Left lung (tissue), 4 donors: ENCODE measurements at regions not wholly inside any gene's neighbourhood (a gene's known extent, or its start where the extent isn't known, plus 50 kb on each side); places are given as distances from the start of the nearest gene placed in this dataset.
"Not testable (repeated sequence)": the region's sequence is repeated elsewhere in the genome, so short reads cannot be mapped to it uniquely, and the experiment has no call there.

Experiments
- ATAC-seq: fragments of 200-7000 bp; cut with Tn5 transposase; one replicate; pipeline ENCODE4 v1.9.1; 2020; ENCODE audit warnings: moderate library complexity
- DNase-seq, 4 donors: peaks; one replicate each; pipeline ENCODE4 v3.0.0-alpha.2; 2013 to 2020
- H3K27ac ChIP-seq, 2 donors: fragments of 200-600 bp; sonication (generic) in 1 of 2; one replicate each; pipeline versions ENCODE4 v1.5.0 to v1.8.0; 2020 to 2021
- H3K27me3 ChIP-seq, 2 donors: fragments of 200-600 bp; sonication (generic) in 1 of 2; one replicate each; pipeline versions ENCODE4 v1.5.0 to v1.8.0; 2020 to 2021
- H3K36me3 ChIP-seq, 2 donors: fragments of 200-600 bp; sonication (generic) in 1 of 2; one replicate each; pipeline versions ENCODE4 v1.5.0 to v1.8.0; 2020 to 2021
- H3K4me1 ChIP-seq, 2 donors: fragments of 200-600 bp; one replicate each; pipeline ENCODE4 v1.8.0; 2021
- H3K4me3 ChIP-seq, 2 donors: fragments of 200-600 bp; sonication (generic) in 1 of 2; one replicate each; pipeline versions ENCODE4 v1.5.0 to v1.8.0; 2020 to 2021; ENCODE audit warnings: mild to moderate bottlenecking in 1 of 2
- H3K9me3 ChIP-seq, 2 donors: fragments of 200-600 bp; sonication (generic) in 1 of 2; one replicate each; pipeline versions ENCODE4 v1.5.0 to v1.8.0; 2020 to 2021
- CTCF ChIP-seq, 2 donors: fragments of 200-600 bp; sonication (generic) in 1 of 2; IDR thresholded peaks; one replicate each; pipeline versions ENCODE4 v1.5.0 to v1.8.0; 2021; ENCODE audit warnings: antibody characterized with exemption in 2 of 2
- intact Hi-C, 2 donors: fragments of 100-400 bp; cut with DNase I; formaldehyde crosslinking; loops; one replicate each; pipeline versions ENCODE4 v1.11.2 to v1.14.2; 2022
- donor health status: DM: no; HTN: yes; CAD: no.
- donor health status: DM: no; HTN: no; CAD: no.

DNA sequence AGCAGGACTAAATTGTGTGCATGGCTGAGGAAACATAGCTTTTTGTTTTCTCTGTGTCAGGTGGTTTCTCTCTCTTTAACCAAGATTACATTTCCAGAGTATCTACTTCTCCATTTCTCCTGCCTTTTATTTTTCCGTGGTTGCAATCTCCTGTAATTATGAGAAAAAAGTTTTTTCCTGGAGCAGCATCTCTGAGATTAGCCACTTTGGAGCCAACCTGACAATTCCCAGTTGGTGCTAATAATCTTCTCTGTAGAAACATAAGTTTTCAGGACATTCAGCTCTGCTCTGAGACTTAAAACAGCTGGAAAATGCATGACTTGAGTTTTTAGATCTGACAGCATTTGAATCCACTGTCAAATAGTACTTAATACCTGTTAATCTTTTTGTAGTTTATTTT is 67.1 kb upstream of the GAS1 start:
- Histone ChIP-seq H3K4me1 (no peaks in the 10 kb centered on the region), H3K27me3 (no peaks in the 10 kb centered on the region), H3K36me3 (no peaks in the 10 kb centered on the region), H3K4me3 (no peak overlapping the region), H3K9me3 (no peaks in the 10 kb centered on the region), H3K27ac (no peak overlapping the region)
- no peak for TF ChIP-seq CTCF (IDR thresholded peaks at IDR 0.05)
- ATAC-seq (no peak), DNase-seq (no peak)
- intact Hi-C loops: no loop called here

- Histone ChIP-seq H3K27me3 (no peaks in the 10 kb centered on the region), H3K4me3 (no peak overlapping the region), H3K27ac (no peak overlapping the region), H3K9me3 (no peaks in the 10 kb centered on the region), H3K36me3 (no peaks in the 10 kb centered on the region), H3K4me1 (no peaks in the 10 kb centered on the region)
- no peak for ATAC-seq
- intact Hi-C loops: no loop called here
- DNase-seq: no peak
- no peak for TF ChIP-seq CTCF (IDR thresholded peaks at IDR 0.05)
Observed at GRCh38 chr9:87016681-87017080, 69.4 kb upstream of the GAS1 start.

DNA sequence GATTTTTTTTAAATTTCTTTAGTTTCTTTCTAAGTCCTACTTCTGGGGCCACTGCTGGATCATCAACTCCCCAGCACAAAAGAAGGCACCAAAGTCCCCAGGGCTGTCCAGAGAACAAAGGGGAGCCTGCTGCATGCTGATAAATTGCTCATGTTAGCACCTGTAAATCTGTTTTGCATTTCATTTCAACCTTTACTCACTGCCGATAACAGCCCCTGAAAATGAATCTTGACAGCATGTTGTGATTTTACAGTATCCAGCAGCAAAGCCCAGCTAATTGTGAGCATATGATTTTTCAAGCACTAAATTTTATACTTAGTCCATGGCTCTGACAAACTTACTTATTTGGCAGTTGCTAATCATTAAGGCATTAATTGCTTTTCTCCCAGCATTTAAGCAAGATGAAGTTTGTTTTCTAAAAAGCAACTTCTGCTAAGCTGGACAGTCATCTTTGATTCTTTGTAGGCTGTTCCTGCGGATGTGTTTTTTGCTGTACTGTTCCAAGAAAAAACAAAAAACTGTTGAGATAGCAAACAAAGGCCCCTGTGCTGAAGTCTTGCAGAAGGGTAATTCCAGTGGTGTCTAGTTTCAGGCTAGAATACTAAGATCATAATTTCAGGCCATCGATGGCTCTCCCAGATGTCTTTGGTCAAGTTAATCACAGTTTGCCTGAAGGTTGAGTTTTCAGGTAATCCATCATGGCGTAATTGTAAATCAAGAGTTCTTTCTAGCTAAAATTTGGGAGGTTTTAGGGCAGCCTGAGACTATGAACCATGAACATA is 73.1 kb upstream of the GAS1 start:
- Histone ChIP-seq H3K27ac (no peak overlapping the region), H3K4me3 (no peak overlapping the region), H3K36me3 (no peaks in the 10 kb centered on the region), H3K4me1 (no peaks in the 10 kb centered on the region), H3K9me3 (no peaks in the 10 kb centered on the region), H3K27me3 (no peaks in the 10 kb centered on the region)
- no peak for ATAC-seq
- intact Hi-C loops: no loop called here
- no peak for TF ChIP-seq CTCF (IDR thresholded peaks at IDR 0.05)
- DNase-seq: no peak

- H3K9me3 ChIP-seq: no peaks in the 10 kb centered on the region
Observed at GRCh38 chr9:87022178-87022577, 74.9 kb upstream of the GAS1 start.

DNA sequence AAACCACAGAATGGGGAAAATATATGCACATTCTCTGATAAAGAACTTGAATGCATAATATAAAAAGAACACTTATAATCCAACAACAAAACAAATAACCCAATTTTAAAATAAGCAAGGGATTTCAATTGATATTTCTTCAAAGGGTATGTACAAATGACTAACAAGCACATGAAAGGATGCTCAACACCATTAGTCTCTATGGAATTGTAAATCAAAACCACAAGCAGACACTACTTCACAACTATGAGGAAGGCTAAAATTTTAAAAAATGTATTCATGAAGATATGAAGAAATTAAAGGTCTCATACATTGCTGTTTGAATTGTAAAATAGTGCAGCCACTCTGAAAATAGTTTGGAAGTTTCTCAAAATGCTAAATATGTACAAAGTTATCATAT is 78.9 kb upstream of the GAS1 start:
- intact Hi-C loops: no loop called here
- no peak for DNase-seq
- H3K36me3 ChIP-seq: no peaks in the 10 kb centered on the region
- no peak overlapping the region for H3K4me3 ChIP-seq
- no peaks in the 10 kb centered on the region for H3K4me1 ChIP-seq
- ATAC-seq: no peak
- H3K27ac ChIP-seq: no peak overlapping the region
- no peaks in the 10 kb centered on the region for H3K9me3 ChIP-seq
- TF ChIP-seq CTCF (IDR thresholded peaks at IDR 0.05): no peak
- no peaks in the 10 kb centered on the region for H3K27me3 ChIP-seq

More at GRCh38 chr9:87022178-87022577, 74.9 kb upstream of the GAS1 start:
- no peak overlapping the region for H3K27ac ChIP-seq
- no peak for TF ChIP-seq CTCF (IDR thresholded peaks at IDR 0.05)
- ATAC-seq: no peak
- no peaks in the 10 kb centered on the region for H3K4me1 ChIP-seq
- no peaks in the 10 kb centered on the region for H3K36me3 ChIP-seq
- no peak overlapping the region for H3K4me3 ChIP-seq
- intact Hi-C loops: no loop called here
- no peak for DNase-seq
- no peaks in the 10 kb centered on the region for H3K27me3 ChIP-seq

- H3K36me3 ChIP-seq, DNase-seq, H3K4me3 ChIP-seq, ATAC-seq, H3K27ac ChIP-seq, H3K27me3 ChIP-seq, H3K9me3 ChIP-seq, H3K4me1 ChIP-seq, intact Hi-C loops: not testable (repeated sequence)
Observed at GRCh38 chr9:87028836-87029235, 81.5 kb upstream of the GAS1 start.
